DMS79 (cell line): ENCODE measurements at regions not wholly inside any gene's neighbourhood (a gene's known extent, or its start where the extent isn't known, plus 50 kb on each side); places are given as distances from the start of the nearest gene placed in this dataset.

ENCODE experiments used
- DNase-seq: peaks from one replicate; lab custom pipeline; 2025; lab: John Stamatoyannopoulos, UW

- DNase-seq = no peak
Observed at GRCh38 chrX:40316502-40316901, 218.7 kb upstream of the BCOR start.

GRCh38 chrX:40314070-40314469, 216.3 kb upstream of the BCOR start:
- no peak for DNase-seq

- no peak for DNase-seq
Observed at GRCh38 chrX:40313269-40313668, 215.5 kb upstream of the BCOR start.

- no peak for DNase-seq
Observed at GRCh38 chrX:40310447-40310846, 212.7 kb upstream of the BCOR start.

- DNase-seq = no peak
Observed at GRCh38 chrX:40310016-40310415, 212.3 kb upstream of the BCOR start.

GRCh38 chrX:40307871-40308270, 210.1 kb upstream of the BCOR start:
- DNase-seq = no peak

- no peak for DNase-seq
Observed at GRCh38 chrX:40304115-40304514, 206.4 kb upstream of the BCOR start.

- DNase-seq = no peak
Observed at GRCh38 chrX:40303256-40304077, 205.7 kb upstream of the BCOR start.

GRCh38 chrX:40300286-40300890, 202.6 kb upstream of the BCOR start:
- no peak for DNase-seq

- no peak for DNase-seq
Observed at GRCh38 chrX:40299641-40300046, 201.9 kb upstream of the BCOR start.

GRCh38 chrX:40298572-40299479, 201.1 kb upstream of the BCOR start:
- no peak for DNase-seq

GRCh38 chrX:40298069-40298468, 200.3 kb upstream of the BCOR start:
- DNase-seq = no peak

GRCh38 chrX:40291553-40291952, 193.8 kb upstream of the BCOR start:
- DNase-seq = no peak

GRCh38 chrX:40290517-40290916, 192.8 kb upstream of the BCOR start:
- DNase-seq = no peak

- no peak for DNase-seq
Observed at GRCh38 chrX:40285876-40286275, 188.1 kb upstream of the BCOR start.

GRCh38 chrX:40284852-40285251, 187.1 kb upstream of the BCOR start:
- DNase-seq = no peak

GRCh38 chrX:40283981-40284380, 186.2 kb upstream of the BCOR start:
- no peak for DNase-seq

- no peak for DNase-seq
Observed at GRCh38 chrX:40282946-40283660, 185.3 kb upstream of the BCOR start.

- no peak for DNase-seq
Observed at GRCh38 chrX:40282348-40282747, 184.6 kb upstream of the BCOR start.

- no peak for DNase-seq
Observed at GRCh38 chrX:40281336-40282005, 183.7 kb upstream of the BCOR start.

- no peak for DNase-seq
Observed at GRCh38 chrX:40279762-40280161, 182.0 kb upstream of the BCOR start.

- no peak for DNase-seq
Observed at GRCh38 chrX:40279091-40279430, 181.3 kb upstream of the BCOR start.
